ENCODE measurements at regions not wholly inside any gene's neighbourhood (a gene's known extent, or its start where the extent isn't known, plus 50 kb on each side); places are given as distances from the start of the nearest gene placed in this dataset.
A peak's percentile ranks its signal among the peaks of the same experiment; 100 is the strongest.

- ChIA-PET POLR2A (no interaction called here), CTCF (interaction anchor here (0.6 to 11.8 kb wide), 31 partner anchors 9 to 1398 kb away, joined by 3 to 173 read pairs (median 4); partner anchors contain the start of gene CTSL)
- peak; percentile 84 for TF ChIP-seq CTCF (IDR thresholded peaks at IDR 0.05; ENCODE audit: insufficient read depth, low read length, missing control alignments)
- DNase-seq (ENCODE audit: low read depth, low spot score), result peak; percentile 28
- no peak overlapping the region for H3K4me3 ChIP-seq (ENCODE audit: low read depth, low read length)
Measured at GRCh38 chr9:87812375-87813118, 70.1 kb upstream of the SPATA31E1 start.

- ChIA-PET POLR2A (no interaction called here), CTCF (interaction anchor here (0.7 to 11.8 kb wide), 15 partner anchors 9 to 476 kb away, joined by 3 to 173 read pairs (median 5); no protein-coding TSS in a partner anchor)
- TF ChIP-seq CTCF (IDR thresholded peaks at IDR 0.05; ENCODE audit: insufficient read depth, low read length, missing control alignments), result no peak
- DNase-seq (ENCODE audit: low read depth, low spot score), result no peak
- no peak overlapping the region for H3K4me3 ChIP-seq (ENCODE audit: low read depth, low read length)
Measured at GRCh38 chr9:87813119-87813463, 69.6 kb upstream of the SPATA31E1 start.

- DNase-seq (ENCODE audit: low read depth, low spot score), result no peak
- CTCF ChIA-PET, result interaction anchor here (1.2 to 11.8 kb wide), 2 partner anchors 133 to 226 kb away, joined by 3 to 173 read pairs; no protein-coding TSS in a partner anchor
- no peak overlapping the region for H3K4me3 ChIP-seq (ENCODE audit: low read depth, low read length)
- POLR2A ChIA-PET, result no interaction called here
- no peak for TF ChIP-seq CTCF (IDR thresholded peaks at IDR 0.05; ENCODE audit: insufficient read depth, low read length, missing control alignments)
Measured at GRCh38 chr9:87816036-87816435, 66.6 kb upstream of the SPATA31E1 start.

- CTCF ChIA-PET, result interaction anchor here (11.8 kb wide), 1 partner anchor 136 kb away, joined by 173 read pairs; no protein-coding TSS in a partner anchor
- TF ChIP-seq CTCF (IDR thresholded peaks at IDR 0.05; ENCODE audit: insufficient read depth, low read length, missing control alignments), result no peak
- POLR2A ChIA-PET, result no interaction called here
- no peak overlapping the region for H3K4me3 ChIP-seq (ENCODE audit: low read depth, low read length)
- no peak for DNase-seq (ENCODE audit: low read depth, low spot score)
Measured at GRCh38 chr9:87818308-87818707, 64.4 kb upstream of the SPATA31E1 start.

GRCh38 chr9:87824216-87824875 is 58.3 kb upstream of the SPATA31E1 start:
- no peak overlapping the region for H3K4me3 ChIP-seq (ENCODE audit: low read depth, low read length)
- DNase-seq (ENCODE audit: low read depth, low spot score), result no peak
- ChIA-PET CTCF (interaction anchor here (1.5 kb wide), 1 partner anchor 140 kb away, joined by 5 read pairs; no protein-coding TSS in a partner anchor), POLR2A (no interaction called here)
- TF ChIP-seq CTCF (IDR thresholded peaks at IDR 0.05; ENCODE audit: insufficient read depth, low read length, missing control alignments), result no peak

GRCh38 chr9:87824886-87825285 is 57.8 kb upstream of the SPATA31E1 start:
- ChIA-PET POLR2A (no interaction called here), CTCF (interaction anchor here (1.5 kb wide), 1 partner anchor 141 kb away, joined by 5 read pairs; no protein-coding TSS in a partner anchor)
- no peak overlapping the region for H3K4me3 ChIP-seq (ENCODE audit: low read depth, low read length)
- no peak for DNase-seq (ENCODE audit: low read depth, low spot score)
- no peak for TF ChIP-seq CTCF (IDR thresholded peaks at IDR 0.05; ENCODE audit: insufficient read depth, low read length, missing control alignments)

All from AG04449 (cell line).